HCT116 (cell line): ENCODE measurements at regions not wholly inside any gene's neighbourhood (a gene's known extent, or its start where the extent isn't known, plus 50 kb on each side); places are given as distances from the start of the nearest gene placed in this dataset.

Experiments used
- CEBPB ChIP-seq: IDR thresholded peaks from 2 replicates; pipeline ENCODE4 v1.6.1; 2012; ENCODE audit warnings: low read depth
- CTCF ChIP-seq, 3 experiments: fragments of 200-600 bp in 1 of 3; sonication (generic) in 1 of 3; IDR thresholded peaks in 2 of 3; conservative IDR thresholded peaks in 1 of 3; 2 replicates each; pipeline ENCODE4 v1.5.1; 2012 to 2017; ENCODE audit warnings: low read depth in 2 of 3, low read length in 2 of 3, antibody characterized with exemption in 1 of 3, borderline replicate concordance in 1 of 3, control low read depth in 1 of 3, mild to moderate bottlenecking in 1 of 3, mixed read lengths in 1 of 3, mixed run types in 1 of 3, moderate library complexity in 1 of 3; ENCODE audit not compliant: insufficient read depth in 1 of 3
- EZH2 ChIP-seq: fragments of 200-600 bp; sonication (generic); IDR thresholded peaks from 2 replicates; pipeline ENCODE4 v1.6.1; 2017; ENCODE audit warnings: antibody characterized with exemption, mixed run types
- JUND ChIP-seq: IDR thresholded peaks from 2 replicates; pipeline ENCODE4 v1.6.1; 2012
- POLR2A ChIP-seq: IDR thresholded peaks from 2 replicates; pipeline ENCODE4 v1.7.0; 2011; ENCODE audit warnings: borderline replicate concordance; ENCODE audit not compliant: insufficient read depth, insufficient read length; ENCODE audit errors: extremely low read depth
- POLR2AphosphoS5 ChIP-seq: IDR thresholded peaks from 2 replicates; pipeline ENCODE4 v1.6.1; 2011; ENCODE audit warnings: mild to moderate bottlenecking, low read depth, low read length, moderate library complexity
- RAD21 ChIP-seq: IDR thresholded peaks from 2 replicates; pipeline ENCODE4 v1.6.1; 2012; ENCODE audit warnings: low read depth, mild to moderate bottlenecking
- SP1 ChIP-seq: IDR thresholded peaks from 2 replicates; pipeline ENCODE4 v1.6.1; 2012; ENCODE audit warnings: low read depth
- TCF7L2 ChIP-seq: IDR thresholded peaks from 2 replicates; pipeline ENCODE4 v1.7.0; 2011; ENCODE audit warnings: borderline replicate concordance, inconsistent platforms; ENCODE audit not compliant: insufficient read depth, insufficient read length; ENCODE audit errors: extremely low read depth
- YY1 ChIP-seq: IDR thresholded peaks from 2 replicates; pipeline ENCODE4 v1.6.1; 2011; ENCODE audit warnings: low read length, low read depth, moderate library complexity, mild to moderate bottlenecking; ENCODE audit not compliant: insufficient replicate concordance; ENCODE audit errors: extremely low read depth
- ZNF274 ChIP-seq: fragments of 200-500 bp; sonication (Bioruptor generic); IDR thresholded peaks from 2 replicates; pipeline ENCODE4 v1.6.1; 2014; ENCODE audit warnings: mild to moderate bottlenecking, low read depth, low read length, inconsistent platforms

DNA sequence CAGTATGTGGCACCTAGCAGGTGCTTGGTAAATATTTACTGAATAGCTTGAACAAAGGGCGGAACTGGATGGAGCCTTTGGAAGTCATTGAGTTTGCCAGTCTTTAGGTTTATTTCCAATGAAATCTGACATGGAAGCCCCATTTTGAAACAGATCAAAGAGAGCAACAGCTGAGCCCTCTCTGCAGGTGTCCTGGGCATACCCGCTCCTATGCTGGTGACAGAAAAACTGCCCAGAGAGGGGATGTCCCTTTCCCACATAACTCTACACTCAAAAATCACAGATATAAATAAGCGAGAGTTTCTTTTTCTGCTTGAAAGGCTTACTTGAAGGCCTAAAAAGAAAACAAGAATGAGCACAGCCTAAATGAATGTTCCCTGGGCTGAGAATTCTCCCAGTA is 53.0 kb upstream of the RALY start:
- TF ChIP-seq CTCF (IDR thresholded peaks at IDR 0.05 in 2 of 3, conservative IDR thresholded peaks at IDR 0.05 in 1 of 3; ENCODE audit: borderline replicate concordance in 1 of 3, insufficient read depth in 1 of 3, low read depth in 2 of 3, low read length in 2 of 3) (no peak), RAD21 (no peak), CEBPB (no peak), EZH2 (no peak), POLR2AphosphoS5 (no peak), JUND (no peak), ZNF274 (no peak), YY1 (no peak), POLR2A (no peak), TCF7L2 (no peak), SP1 (no peak)
